ENCODE measurements at regions not wholly inside any gene's neighbourhood (a gene's known extent, or its start where the extent isn't known, plus 50 kb on each side); places are given as distances from the start of the nearest gene placed in this dataset.

DNA sequence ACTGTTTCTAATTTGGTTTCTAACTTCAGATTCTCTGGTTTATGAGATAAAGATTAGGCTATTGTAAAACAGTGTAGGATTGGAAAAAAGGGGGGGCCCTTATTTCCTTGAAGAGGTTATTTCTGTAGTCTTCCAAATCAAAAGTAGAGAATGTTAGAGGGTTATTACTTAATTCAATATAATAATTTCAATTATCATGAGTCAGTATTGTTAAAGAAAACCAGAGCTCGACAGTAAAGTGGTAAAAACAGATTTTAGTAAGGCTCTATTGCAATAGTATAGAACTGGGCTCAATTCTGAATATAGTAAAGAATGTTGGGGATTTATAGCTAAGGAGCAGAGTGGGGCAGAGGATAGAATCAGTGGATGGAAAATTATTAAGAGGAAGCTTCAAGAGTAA is 140.0 kb downstream of the TANC2 start:
- H3K9me3 ChIP-seq (ENCODE audit: control insufficient read depth, low read length): no peaks in the 10 kb centered on the region
- no peak overlapping the region for H3K27ac ChIP-seq (ENCODE audit: low read depth in 1 of 2, low read length in 2 of 2)
- 92 to 95% methylated on average over 1 of the region's 1 CpG for WGBS, 2 donors
- no peak overlapping the region for H3K4me3 ChIP-seq (ENCODE audit: low read length in 2 of 2)
- intact Hi-C loops (cut with DNase I): no loop called here
- no peaks in the 10 kb centered on the region for H3K4me1 ChIP-seq (ENCODE audit: control insufficient read depth in 1 of 2, insufficient read depth in 2 of 2, low read length in 2 of 2)
- no peak for DNase-seq
- H3K27me3 ChIP-seq (ENCODE audit: control insufficient read depth in 1 of 2, insufficient read depth in 2 of 2, low read length in 1 of 2): no peaks in the 10 kb centered on the region
- ATAC-seq (ENCODE audit: low FRiP score): no peak
- H3K36me3 ChIP-seq (ENCODE audit: control insufficient read depth in 1 of 2, insufficient read depth in 2 of 2, low read length in 1 of 2): no peaks in the 10 kb centered on the region

DNA sequence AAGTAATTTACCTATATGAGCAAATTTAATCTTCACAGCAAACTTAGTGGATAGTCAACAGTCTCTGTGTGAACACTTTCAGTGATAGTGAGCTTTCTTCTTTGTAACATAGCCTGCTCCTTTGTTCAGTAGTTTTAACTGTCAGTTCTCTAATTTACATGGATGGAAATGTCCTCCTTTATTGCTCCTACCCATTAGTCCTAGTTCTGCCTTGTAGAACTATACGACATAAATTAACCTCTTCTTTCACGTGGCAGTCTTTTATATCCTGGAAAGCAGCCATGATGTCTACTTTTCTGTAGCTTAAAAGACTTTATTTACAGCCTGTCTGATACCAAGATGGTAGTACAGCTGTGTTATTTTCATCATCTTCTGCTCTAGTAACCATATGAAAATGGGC is 143.6 kb downstream of the TANC2 start:
- intact Hi-C loops (cut with DNase I): no loop called here

DNA sequence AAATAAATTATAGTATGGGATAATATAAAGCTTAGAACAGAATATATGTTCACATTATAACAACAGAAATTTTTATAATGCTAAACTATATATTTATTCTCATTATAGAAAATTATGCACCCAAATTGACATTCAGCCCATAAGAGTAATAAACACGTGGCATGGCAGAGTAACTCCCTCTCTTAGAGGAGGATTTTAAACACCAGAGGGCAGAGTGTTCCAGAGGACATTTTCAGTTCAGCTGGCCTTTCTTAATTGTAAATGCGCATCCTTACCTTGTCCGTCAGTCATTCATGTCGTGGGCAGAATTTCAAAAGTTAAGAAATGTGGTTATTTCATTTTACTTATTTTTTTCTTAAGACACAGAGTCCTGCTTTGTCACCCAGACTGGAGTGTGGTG is 147.1 kb downstream of the TANC2 start:
- Histone ChIP-seq H3K36me3 (ENCODE audit: control insufficient read depth in 1 of 2, insufficient read depth in 2 of 2, low read length in 1 of 2) (no peaks in the 10 kb centered on the region), H3K27me3 (ENCODE audit: control insufficient read depth in 1 of 2, insufficient read depth in 2 of 2, low read length in 1 of 2) (no peaks in the 10 kb centered on the region), H3K27ac (ENCODE audit: low read depth in 1 of 2, low read length in 2 of 2) (no peak overlapping the region), H3K4me3 (ENCODE audit: low read length in 2 of 2) (no peak overlapping the region), H3K4me1 (ENCODE audit: control insufficient read depth in 1 of 2, insufficient read depth in 2 of 2, low read length in 2 of 2) (no peaks in the 10 kb centered on the region), H3K9me3 (ENCODE audit: control insufficient read depth, low read length) (no peaks in the 10 kb centered on the region)
- intact Hi-C loops (cut with DNase I): no loop called here
- ATAC-seq (ENCODE audit: low FRiP score): no peak
- 81 to 84% methylated on average over 4 of the region's 4 CpGs for WGBS, 2 donors
- no peak for DNase-seq

More for the DNA sequence above, 143.6 kb downstream of the TANC2 start:
- Histone ChIP-seq H3K4me1 (ENCODE audit: control insufficient read depth in 1 of 2, insufficient read depth in 2 of 2, low read length in 2 of 2) (no peaks in the 10 kb centered on the region), H3K9me3 (ENCODE audit: control insufficient read depth, low read length) (no peaks in the 10 kb centered on the region), H3K27me3 (ENCODE audit: control insufficient read depth in 1 of 2, insufficient read depth in 2 of 2, low read length in 1 of 2) (no peaks in the 10 kb centered on the region), H3K36me3 (ENCODE audit: control insufficient read depth in 1 of 2, insufficient read depth in 2 of 2, low read length in 1 of 2) (no peaks in the 10 kb centered on the region), H3K4me3 (ENCODE audit: low read length in 2 of 2) (no peak overlapping the region), H3K27ac (ENCODE audit: low read depth in 1 of 2, low read length in 2 of 2) (no peak overlapping the region)
- no peak for ATAC-seq (ENCODE audit: low FRiP score)
- 65 to 69% methylated on average over 2 of the region's 2 CpGs for WGBS, 2 donors
- no peak for DNase-seq

DNA sequence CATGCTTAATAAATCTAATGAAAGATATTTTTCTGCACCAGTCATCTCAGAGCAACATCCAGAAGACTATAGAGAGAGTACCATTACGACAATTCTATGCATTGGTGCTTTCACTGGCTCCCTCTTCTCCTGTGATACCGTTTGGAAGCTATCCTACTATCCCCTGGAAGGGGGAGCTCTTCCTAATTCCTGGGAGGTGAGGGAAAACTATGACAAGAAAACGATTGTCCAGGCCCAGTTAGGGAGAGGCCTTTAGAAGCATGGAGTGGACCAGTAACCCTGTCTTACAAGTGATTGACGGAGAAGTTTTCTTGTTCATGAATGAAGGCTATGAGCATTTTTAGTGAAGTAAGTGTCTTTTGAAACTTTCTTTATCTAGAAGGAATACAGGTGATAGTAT is 150.2 kb downstream of the TANC2 start:
- intact Hi-C loops (cut with DNase I): no loop called here
- Histone ChIP-seq H3K27me3 (ENCODE audit: control insufficient read depth in 1 of 2, insufficient read depth in 2 of 2, low read length in 1 of 2) (no peaks in the 10 kb centered on the region), H3K4me1 (ENCODE audit: control insufficient read depth in 1 of 2, insufficient read depth in 2 of 2, low read length in 2 of 2) (no peaks in the 10 kb centered on the region), H3K27ac (ENCODE audit: low read depth in 1 of 2, low read length in 2 of 2) (no peak overlapping the region), H3K9me3 (ENCODE audit: control insufficient read depth, low read length) (no peaks in the 10 kb centered on the region), H3K4me3 (ENCODE audit: low read length in 2 of 2) (no peak overlapping the region), H3K36me3 (ENCODE audit: control insufficient read depth in 1 of 2, insufficient read depth in 2 of 2, low read length in 1 of 2) (no peaks in the 10 kb centered on the region)
- WGBS, 2 donors: 59 to 68% methylated on average over 4 of the region's 4 CpGs
- ATAC-seq (ENCODE audit: low FRiP score) (no peak), DNase-seq (no peak)

DNA sequence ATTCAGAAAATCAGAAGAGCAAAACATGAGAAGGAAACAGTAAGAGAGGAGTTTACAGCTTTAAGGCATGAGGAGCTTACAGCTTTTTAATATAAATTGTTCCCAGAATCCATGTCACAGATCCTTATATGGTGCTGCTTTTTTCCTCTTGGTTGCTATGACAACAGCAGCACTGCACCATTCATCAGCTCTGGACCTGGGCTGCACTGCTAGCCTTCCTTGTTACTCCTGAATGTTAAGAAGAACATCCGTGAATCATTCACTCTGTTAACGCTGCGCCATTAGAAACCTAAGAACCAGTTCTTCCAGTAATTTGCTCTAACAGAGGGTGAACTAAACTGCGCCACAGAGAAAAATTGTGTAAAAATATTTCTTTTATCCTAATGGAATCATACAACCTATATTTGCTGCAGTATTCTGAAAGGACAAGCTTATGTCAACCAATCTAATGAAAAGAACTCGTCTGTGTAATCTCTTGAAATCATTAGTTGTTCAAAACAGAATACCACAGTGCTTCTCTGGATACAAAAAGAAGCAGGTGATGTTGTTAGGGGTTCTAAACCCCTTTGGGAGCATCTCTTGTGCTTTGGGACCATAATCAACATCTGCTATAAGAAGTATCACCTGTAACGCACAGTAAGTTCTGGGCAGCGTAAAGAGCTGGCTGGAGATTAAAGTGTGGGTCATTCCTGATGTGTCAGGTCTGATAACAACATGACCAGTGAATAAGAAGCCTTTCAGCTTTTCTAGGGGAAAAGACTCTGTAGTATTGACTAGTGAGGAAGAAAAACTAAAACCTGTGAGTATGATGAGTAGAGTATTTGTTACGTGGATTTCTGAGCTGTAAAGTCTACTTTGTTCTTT is 151.2 kb downstream of the TANC2 start:
- intact Hi-C loops (cut with DNase I): no loop called here
- no peak overlapping the region for H3K27ac ChIP-seq (ENCODE audit: low read depth in 1 of 2, low read length in 2 of 2)
- H3K36me3 ChIP-seq (ENCODE audit: control insufficient read depth in 1 of 2, insufficient read depth in 2 of 2, low read length in 1 of 2): no peaks in the 10 kb centered on the region
- H3K4me1 ChIP-seq (ENCODE audit: control insufficient read depth in 1 of 2, insufficient read depth in 2 of 2, low read length in 2 of 2): no peaks in the 10 kb centered on the region
- DNase-seq (no peak), ATAC-seq (ENCODE audit: low FRiP score) (no peak)
- H3K4me3 ChIP-seq (ENCODE audit: low read length in 2 of 2): no peak overlapping the region
- 88 to 90% methylated on average over 8 of the region's 8 CpGs for WGBS, 2 donors
- no peaks in the 10 kb centered on the region for H3K27me3 ChIP-seq (ENCODE audit: control insufficient read depth in 1 of 2, insufficient read depth in 2 of 2, low read length in 1 of 2)
- no peaks in the 10 kb centered on the region for H3K9me3 ChIP-seq (ENCODE audit: control insufficient read depth, low read length)

DNA sequence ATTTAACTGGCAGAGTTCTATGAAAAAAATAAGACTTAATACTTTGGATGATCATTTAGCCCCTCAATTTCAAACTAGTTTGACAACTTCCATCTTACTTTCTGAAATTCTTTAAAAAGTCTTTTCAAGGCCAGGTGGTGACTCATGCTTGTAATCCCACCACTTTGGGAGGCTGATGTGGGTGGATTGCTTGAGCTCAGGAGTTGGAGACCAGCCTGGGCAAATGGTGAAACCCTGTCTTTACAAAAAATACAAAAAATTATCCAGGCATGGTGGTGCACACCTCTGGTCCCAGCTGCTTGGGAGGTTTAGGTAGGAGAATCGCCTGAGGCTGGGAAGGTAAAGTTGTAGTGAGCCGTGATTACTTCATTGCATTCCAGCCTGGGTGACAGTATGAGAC is 154.4 kb downstream of the TANC2 start:
- DNase-seq (no peak), ATAC-seq (ENCODE audit: low FRiP score) (no peak)
- H3K27me3 ChIP-seq (ENCODE audit: control insufficient read depth in 1 of 2, insufficient read depth in 2 of 2, low read length in 1 of 2): no peaks in the 10 kb centered on the region
- intact Hi-C loops (cut with DNase I): no loop called here
- 98 to 100% methylated on average over 2 of the region's 2 CpGs for WGBS, 2 donors
- no peak overlapping the region for H3K4me3 ChIP-seq (ENCODE audit: low read length in 2 of 2)
- no peak overlapping the region for H3K27ac ChIP-seq (ENCODE audit: low read depth in 1 of 2, low read length in 2 of 2)
- H3K4me1 ChIP-seq (ENCODE audit: control insufficient read depth in 1 of 2, insufficient read depth in 2 of 2, low read length in 2 of 2): no peaks in the 10 kb centered on the region
- H3K9me3 ChIP-seq (ENCODE audit: control insufficient read depth, low read length): no peaks in the 10 kb centered on the region
- H3K36me3 ChIP-seq (ENCODE audit: control insufficient read depth in 1 of 2, insufficient read depth in 2 of 2, low read length in 1 of 2): no peaks in the 10 kb centered on the region

DNA sequence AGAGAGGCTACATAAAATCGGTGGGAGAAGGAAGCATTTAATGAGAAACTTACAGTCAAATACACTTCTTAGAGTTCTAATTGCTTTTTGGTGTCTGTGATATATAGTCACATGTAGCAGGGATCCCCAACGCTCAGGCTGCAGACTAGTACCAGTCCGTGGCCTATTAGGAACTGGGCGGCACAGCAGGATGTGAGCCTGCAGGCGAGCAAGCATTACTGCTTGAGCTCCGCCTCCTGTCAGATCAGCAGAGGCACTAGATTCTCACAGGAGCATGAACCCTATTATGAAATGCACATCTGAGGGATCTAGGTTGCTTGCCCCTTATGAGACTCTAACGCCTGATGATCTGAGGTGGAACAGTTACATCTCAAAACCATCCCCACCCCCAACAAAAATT is 158.5 kb downstream of the TANC2 start:
- intact Hi-C loops (cut with DNase I): no loop called here
- ATAC-seq (ENCODE audit: low FRiP score) (no peak), DNase-seq (no peak)
- WGBS, 2 donors: 89 to 92% methylated on average over 7 of the region's 7 CpGs
- no peak overlapping the region for H3K4me3 ChIP-seq (ENCODE audit: low read length in 2 of 2)
- no peaks in the 10 kb centered on the region for H3K9me3 ChIP-seq (ENCODE audit: control insufficient read depth, low read length)
- no peaks in the 10 kb centered on the region for H3K4me1 ChIP-seq (ENCODE audit: control insufficient read depth in 1 of 2, insufficient read depth in 2 of 2, low read length in 2 of 2)
- H3K27ac ChIP-seq (ENCODE audit: low read depth in 1 of 2, low read length in 2 of 2): no peak overlapping the region
- no peaks in the 10 kb centered on the region for H3K36me3 ChIP-seq (ENCODE audit: control insufficient read depth in 1 of 2, insufficient read depth in 2 of 2, low read length in 1 of 2)
- no peaks in the 10 kb centered on the region for H3K27me3 ChIP-seq (ENCODE audit: control insufficient read depth in 1 of 2, insufficient read depth in 2 of 2, low read length in 1 of 2)

DNA sequence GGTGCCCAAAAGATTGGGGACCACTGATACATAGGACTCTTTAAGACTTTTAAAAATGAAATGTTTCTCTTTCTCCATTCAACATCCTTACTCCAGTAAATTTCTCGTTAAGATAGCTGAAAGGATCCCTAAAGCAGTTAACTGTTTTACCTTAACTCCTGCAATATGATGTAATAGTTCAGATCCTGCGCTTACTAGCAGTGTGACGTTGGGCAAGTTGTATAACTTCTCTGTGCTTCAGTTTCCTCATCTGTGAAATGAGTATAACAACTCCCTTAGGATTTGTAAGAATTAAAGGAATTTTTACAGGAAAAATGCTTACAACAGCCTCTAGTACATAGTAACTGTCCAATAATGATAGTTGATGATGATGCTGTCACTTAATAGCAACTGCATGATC is 158.9 kb downstream of the TANC2 start:
- no peak for ATAC-seq (ENCODE audit: low FRiP score)
- WGBS, 2 donors: 90 to 92% methylated on average over 3 of the region's 3 CpGs
- no peak overlapping the region for H3K4me3 ChIP-seq (ENCODE audit: low read length in 2 of 2)

DNA sequence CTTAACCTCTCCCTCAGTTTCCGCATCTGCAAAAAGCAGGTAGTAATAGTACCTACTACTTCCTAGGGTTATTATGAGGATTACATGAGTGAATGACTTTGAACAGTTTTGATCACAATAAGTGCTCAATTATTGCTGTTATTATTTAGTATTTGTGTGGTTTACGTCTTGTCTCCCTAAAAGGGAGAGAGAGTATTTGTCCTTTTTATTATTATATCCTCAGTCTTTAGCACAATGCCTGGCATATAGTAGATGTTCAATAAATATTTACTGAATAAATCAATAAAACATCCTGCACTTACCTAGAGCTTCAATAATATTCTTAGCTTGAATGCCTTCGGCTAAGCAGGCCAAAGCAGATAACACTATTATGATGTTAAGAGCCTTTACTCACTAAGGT is 160.0 kb downstream of the TANC2 start:
- ATAC-seq (ENCODE audit: low FRiP score) (no peak), DNase-seq (no peak)
- H3K4me1 ChIP-seq (ENCODE audit: control insufficient read depth in 1 of 2, insufficient read depth in 2 of 2, low read length in 2 of 2): no peaks in the 10 kb centered on the region
- 75 to 83% methylated on average over 3 of the region's 3 CpGs for WGBS, 2 donors
- intact Hi-C loops (cut with DNase I): no loop called here
- H3K9me3 ChIP-seq (ENCODE audit: control insufficient read depth, low read length): no peaks in the 10 kb centered on the region
- no peak overlapping the region for H3K27ac ChIP-seq (ENCODE audit: low read depth in 1 of 2, low read length in 2 of 2)
- no peaks in the 10 kb centered on the region for H3K27me3 ChIP-seq (ENCODE audit: control insufficient read depth in 1 of 2, insufficient read depth in 2 of 2, low read length in 1 of 2)
- H3K36me3 ChIP-seq (ENCODE audit: control insufficient read depth in 1 of 2, insufficient read depth in 2 of 2, low read length in 1 of 2): no peaks in the 10 kb centered on the region
- H3K4me3 ChIP-seq (ENCODE audit: low read length in 2 of 2): no peak overlapping the region

More for the DNA sequence above, 158.9 kb downstream of the TANC2 start:
- H3K9me3 ChIP-seq (ENCODE audit: control insufficient read depth, low read length): no peaks in the 10 kb centered on the region
- H3K27ac ChIP-seq (ENCODE audit: low read depth in 1 of 2, low read length in 2 of 2): no peak overlapping the region
- H3K4me1 ChIP-seq (ENCODE audit: control insufficient read depth in 1 of 2, insufficient read depth in 2 of 2, low read length in 2 of 2): no peaks in the 10 kb centered on the region
- no peak for DNase-seq
- intact Hi-C loops (cut with DNase I): no loop called here
- no peaks in the 10 kb centered on the region for H3K36me3 ChIP-seq (ENCODE audit: control insufficient read depth in 1 of 2, insufficient read depth in 2 of 2, low read length in 1 of 2)
- H3K27me3 ChIP-seq (ENCODE audit: control insufficient read depth in 1 of 2, insufficient read depth in 2 of 2, low read length in 1 of 2): no peaks in the 10 kb centered on the region
